ENCODE measurements at regions not wholly inside any gene's neighbourhood (a gene's known extent, or its start where the extent isn't known, plus 50 kb on each side); places are given as distances from the start of the nearest gene placed in this dataset.
A peak's percentile ranks its signal among the peaks of the same experiment; 100 is the strongest.

- no peak for TF ChIP-seq KAT7 (CRISPR knock-in tag; IDR thresholded peaks at IDR 0.05; ENCODE audit: borderline replicate concordance)
- TF ChIP-seq ZBTB7A (CRISPR knock-in tag; IDR thresholded peaks at IDR 0.05) = no peak
- TF ChIP-seq DZIP1 (CRISPR knock-in tag; IDR thresholded peaks at IDR 0.05) = no peak
- TF ChIP-seq DMAP1 (CRISPR knock-in tag; IDR thresholded peaks at IDR 0.05) = no peak
- no peak for TF ChIP-seq CCAR2 (optimal IDR thresholded peaks at IDR 0.05; ENCODE audit: low read depth, low read length)
- TF ChIP-seq ZNF768 (CRISPR knock-in tag; IDR thresholded peaks at IDR 0.05) = no peak
- no peak for TF ChIP-seq TGIF2 (CRISPR knock-in tag; IDR thresholded peaks at IDR 0.05)
- no peak for TF ChIP-seq TSC22D2 (CRISPR knock-in tag; IDR thresholded peaks at IDR 0.05; ENCODE audit: borderline replicate concordance)
- peak; percentile 48; the same call in 1 of the 2 replicates for TF ChIP-seq ZNF205 (CRISPR knock-in tag; IDR thresholded peaks at IDR 0.05)
- TF ChIP-seq ZNF724P (CRISPR knock-in tag; IDR thresholded peaks at IDR 0.05; ENCODE audit: borderline replicate concordance) = 0 out of 2 replicates have a peak, but pooled peaks have one; percentile 65
- TF ChIP-seq ZSCAN5A (CRISPR knock-in tag; IDR thresholded peaks at IDR 0.05; ENCODE audit: borderline replicate concordance) = no peak
- no peak for TF ChIP-seq TRIM22 (IDR thresholded peaks at IDR 0.05)
- TF ChIP-seq RBAK (CRISPR knock-in tag; IDR thresholded peaks at IDR 0.05) = no peak
- TF ChIP-seq ZNF891 (CRISPR knock-in tag; IDR thresholded peaks at IDR 0.05) = no peak
- TF ChIP-seq ZNF552 (CRISPR knock-in tag; IDR thresholded peaks at IDR 0.05; ENCODE audit: borderline replicate concordance) = no peak
- TF ChIP-seq MAFF (IDR thresholded peaks at IDR 0.05; ENCODE audit: low read depth, low read length) = peak; percentile 71
- TF ChIP-seq ZNF17 (CRISPR knock-in tag; IDR thresholded peaks at IDR 0.05) = no peak
- 0 out of 2 replicates have a peak, but pooled peaks have one; percentile 66 for TF ChIP-seq ZNF749 (CRISPR knock-in tag; IDR thresholded peaks at IDR 0.05; ENCODE audit: borderline replicate concordance)
- no peak for TF ChIP-seq ZNF263 (CRISPR knock-in tag; IDR thresholded peaks at IDR 0.05)
- TF ChIP-seq TAF15 (IDR thresholded peaks at IDR 0.05; ENCODE audit: low read depth, low read length, poor library complexity, severe bottlenecking) = no peak
- no peak for TF ChIP-seq ARID2 (CRISPR knock-in tag; IDR thresholded peaks at IDR 0.05; ENCODE audit: borderline replicate concordance)
Measured at GRCh38 chr6:40714576-40715564, 127.7 kb upstream of the LRFN2 start (continued).
